ENCODE measurements at regions not wholly inside any gene's neighbourhood (a gene's known extent, or its start where the extent isn't known, plus 50 kb on each side); places are given as distances from the start of the nearest gene placed in this dataset.

GRCh38 chr13:29931696-29932095 is 81.3 kb upstream of the UBL3 start:
- Histone ChIP-seq H3K4me3 (ENCODE audit: control extremely low read depth in 1 of 5, extremely low read depth in 1 of 5, insufficient read depth in 1 of 5, low read depth in 2 of 5, low read length in 4 of 5) (no peak overlapping the region), H3K4me1 (ENCODE audit: control insufficient read depth in 2 of 2, insufficient read depth in 2 of 2, low read length in 2 of 2) (peaks cover 13 to 19% of the 10 kb centered on the region in 2 donors), H3K4me2 (replicated peaks; ENCODE audit: low read depth, low read length, poor library complexity, severe bottlenecking) (no peak overlapping the region), H3K27me3 (replicated peaks in 1 of 4; ENCODE audit: control extremely low read depth in 1 of 4, control insufficient read depth in 3 of 4, insufficient read depth in 4 of 4, low read length in 3 of 4) (peaks cover 0 to 5% (median 0%) of the 10 kb centered on the region in 4 experiments), H3K36me3 (replicated peaks in 1 of 2; ENCODE audit: control extremely low read depth in 1 of 2, control insufficient read depth in 1 of 2, extremely low read depth in 1 of 2, insufficient read depth in 2 of 2, low read length in 1 of 2) (no peaks in the 10 kb centered on the region), H3K27ac (ENCODE audit: low read length in 2 of 2) (no peak overlapping the region), H3K9me3 (ENCODE audit: control extremely low read depth in 1 of 3, control insufficient read depth in 2 of 3, insufficient read depth in 1 of 3, low read length in 2 of 3) (no peaks in the 10 kb centered on the region), H3K9ac (ENCODE audit: low read length) (no peak overlapping the region), H4K20me1 (ENCODE audit: control insufficient read depth, insufficient read depth, low read length, poor library complexity, severe bottlenecking) (no peaks in the 10 kb centered on the region), H2AFZ (ENCODE audit: insufficient read depth, low read depth, low read length, poor library complexity, severe bottlenecking) (no peak overlapping the region), H3K79me2 (ENCODE audit: control insufficient read depth, insufficient read depth, low read length) (no peaks in the 10 kb centered on the region)
- intact Hi-C loops (cut with micrococcal nuclease): no loop called here
- H3K27me3 Mint-ChIP-seq: peaks cover 11% of the 10 kb centered on the region
- H3K4me1 Mint-ChIP-seq: peaks cover 23% of the 10 kb centered on the region
- TF ChIP-seq CTCF (IDR thresholded peaks at IDR 0.05): no peak
- no peak for TF ChIP-seq EZH2 (IDR thresholded peaks at IDR 0.05; ENCODE audit: borderline replicate concordance, insufficient read depth, low read depth, low read length, poor library complexity, severe bottlenecking)
- ChIA-PET CTCF (interaction anchor here (1.5 kb wide), 1 partner anchor 8 kb away, joined by 9 read pairs; no protein-coding TSS in a partner anchor), POLR2A (no interaction called here)
- no peak overlapping the region for H3K4me3 Mint-ChIP-seq
- H3K9me3 Mint-ChIP-seq (ENCODE audit: insufficient read depth): no peaks in the 10 kb centered on the region
- ATAC-seq (ENCODE audit: low read depth): no peak
- H3K27ac Mint-ChIP-seq: no peak overlapping the region
- no peak for DNase-seq

- Histone ChIP-seq H3K27me3 (replicated peaks in 1 of 4; ENCODE audit: control extremely low read depth in 1 of 4, control insufficient read depth in 3 of 4, insufficient read depth in 4 of 4, low read length in 3 of 4) (peaks cover 0 to 8% (median 0%) of the 10 kb centered on the region in 4 experiments), H3K36me3 (replicated peaks in 1 of 2; ENCODE audit: control extremely low read depth in 1 of 2, control insufficient read depth in 1 of 2, extremely low read depth in 1 of 2, insufficient read depth in 2 of 2, low read length in 1 of 2) (no peaks in the 10 kb centered on the region), H3K4me1 (ENCODE audit: control insufficient read depth in 2 of 2, insufficient read depth in 2 of 2, low read length in 2 of 2) (no peaks in the 10 kb centered on the region), H3K9me3 (ENCODE audit: control extremely low read depth in 1 of 3, control insufficient read depth in 2 of 3, insufficient read depth in 1 of 3, low read length in 2 of 3) (no peaks in the 10 kb centered on the region), H3K27ac (ENCODE audit: low read length in 2 of 2) (no peak overlapping the region), H3K4me2 (replicated peaks; ENCODE audit: low read depth, low read length, poor library complexity, severe bottlenecking) (no peak overlapping the region), H2AFZ (ENCODE audit: insufficient read depth, low read depth, low read length, poor library complexity, severe bottlenecking) (no peak overlapping the region), H3K4me3 (ENCODE audit: control extremely low read depth in 1 of 5, extremely low read depth in 1 of 5, insufficient read depth in 1 of 5, low read depth in 2 of 5, low read length in 4 of 5) (no peak overlapping the region), H3K79me2 (ENCODE audit: control insufficient read depth, insufficient read depth, low read length) (no peaks in the 10 kb centered on the region), H3K9ac (ENCODE audit: low read length) (no peak overlapping the region), H4K20me1 (ENCODE audit: control insufficient read depth, insufficient read depth, low read length, poor library complexity, severe bottlenecking) (no peaks in the 10 kb centered on the region)
- H3K4me3 Mint-ChIP-seq: no peak overlapping the region
- H3K4me1 Mint-ChIP-seq: peaks cover under 1% of the 10 kb centered on the region
- H3K27ac Mint-ChIP-seq: no peak overlapping the region
- ChIA-PET CTCF (interaction anchor here (0.8 kb wide), 1 partner anchor 158 kb away, joined by 3 read pairs; no protein-coding TSS in a partner anchor), POLR2A (no interaction called here)
- no peak for ATAC-seq (ENCODE audit: low read depth)
- DNase-seq: no peak
- no peaks in the 10 kb centered on the region for H3K9me3 Mint-ChIP-seq (ENCODE audit: insufficient read depth)
- H3K27me3 Mint-ChIP-seq: peaks cover 14% of the 10 kb centered on the region
- WGBS (ENCODE audit: insufficient coverage): 92% methylated on average over 9 of the region's 10 CpGs
- intact Hi-C loops (cut with micrococcal nuclease): loop anchor here (10.0 kb wide), 1 partner anchor 186 kb away; no protein-coding TSS in a partner anchor
- no peak for TF ChIP-seq EZH2 (IDR thresholded peaks at IDR 0.05; ENCODE audit: borderline replicate concordance, insufficient read depth, low read depth, low read length, poor library complexity, severe bottlenecking)
- TF ChIP-seq CTCF (IDR thresholded peaks at IDR 0.05): no peak
Measured at GRCh38 chr13:29929062-29929847, 78.8 kb upstream of the UBL3 start.

Measured in B cell (primary cell).